COLO829 (cell line): ENCODE measurements at regions not wholly inside any gene's neighbourhood (a gene's known extent, or its start where the extent isn't known, plus 50 kb on each side); places are given as distances from the start of the nearest gene placed in this dataset.

ENCODE experiments used
- DNase-seq: peaks from one replicate; pipeline ENCODE4 v3.0.0; 2012; ENCODE audit warnings: low spot score

- no peak for DNase-seq
These were observed 603.7 kb upstream of the CFAP20DC start for GRCh38 chr3:59653405-59654122.

- no peak for DNase-seq
These were observed 594.9 kb upstream of the CFAP20DC start for GRCh38 chr3:59644479-59645402.

DNA sequence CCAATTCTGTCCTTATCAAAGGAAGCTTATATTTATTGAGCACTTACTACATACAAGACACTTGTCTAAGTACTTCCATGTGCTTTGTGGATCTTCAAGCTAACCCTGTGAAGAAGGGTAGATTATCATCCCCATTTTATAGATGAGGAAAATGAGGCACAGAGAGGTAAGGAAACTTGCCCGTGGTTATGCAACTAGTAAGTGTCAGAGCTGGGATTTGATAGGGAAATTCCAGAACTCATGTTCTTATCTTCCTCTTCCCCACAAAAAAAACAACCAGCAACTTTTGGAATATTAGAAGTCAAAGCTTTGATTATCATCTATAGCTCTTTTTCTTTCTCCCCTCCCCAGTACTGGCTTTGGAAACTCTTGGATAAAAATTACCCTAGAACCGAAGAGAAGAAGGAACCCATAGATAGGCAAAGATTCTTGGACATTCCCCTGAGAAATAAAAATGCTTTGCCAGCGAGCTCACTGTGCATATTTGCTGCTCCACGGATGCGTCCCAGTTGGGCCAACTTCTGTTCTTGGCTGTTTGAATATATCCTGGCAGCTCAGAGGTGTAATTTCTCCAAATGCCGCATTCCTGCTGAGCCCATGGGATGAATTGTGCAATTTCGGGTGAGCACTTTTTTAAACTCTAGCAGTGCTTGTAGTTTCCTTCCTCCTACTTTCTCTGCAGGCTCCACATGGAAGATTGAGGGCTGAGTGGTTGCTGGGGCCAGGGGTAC, 591.5 kb upstream of the CFAP20DC start:
- no peak for DNase-seq

DNA sequence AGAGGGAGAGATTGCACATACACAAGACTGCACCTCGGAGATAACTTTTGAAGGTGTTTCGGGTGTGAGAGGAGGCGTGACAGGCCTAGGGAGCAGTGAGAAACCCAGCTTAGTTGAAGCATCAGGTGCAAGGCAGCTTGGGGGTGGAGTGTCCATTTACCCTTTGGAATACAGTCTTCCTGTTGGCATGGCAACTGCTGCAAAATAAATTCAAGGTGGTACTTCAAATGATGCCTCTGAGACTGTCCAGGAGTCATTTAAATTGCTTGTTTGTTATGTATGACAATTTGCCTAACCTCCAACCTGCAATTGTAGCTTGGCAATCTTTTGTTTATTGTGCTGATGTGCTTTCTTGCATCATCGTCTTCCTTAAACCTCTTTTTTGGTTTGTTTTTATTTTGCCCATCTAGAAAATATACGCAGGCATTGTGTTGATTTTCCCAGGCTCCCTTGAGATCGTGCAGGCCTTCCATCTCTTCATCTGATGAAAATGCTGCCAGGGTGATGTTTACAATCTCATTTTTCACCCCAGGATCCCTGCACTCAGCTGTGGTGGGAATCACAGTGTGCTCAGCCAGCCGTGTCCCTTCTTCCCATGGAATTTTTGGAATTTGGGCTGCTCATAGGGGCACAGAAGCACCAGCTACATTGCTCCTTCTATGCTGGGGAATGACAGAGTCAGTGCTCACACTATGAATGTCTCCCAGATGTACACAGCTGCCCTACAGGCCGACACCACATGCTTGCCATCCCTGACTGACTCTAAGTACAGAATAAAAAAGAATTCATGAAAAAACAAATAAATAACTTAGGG, 583.1 kb upstream of the CFAP20DC start:
- no peak for DNase-seq

DNA sequence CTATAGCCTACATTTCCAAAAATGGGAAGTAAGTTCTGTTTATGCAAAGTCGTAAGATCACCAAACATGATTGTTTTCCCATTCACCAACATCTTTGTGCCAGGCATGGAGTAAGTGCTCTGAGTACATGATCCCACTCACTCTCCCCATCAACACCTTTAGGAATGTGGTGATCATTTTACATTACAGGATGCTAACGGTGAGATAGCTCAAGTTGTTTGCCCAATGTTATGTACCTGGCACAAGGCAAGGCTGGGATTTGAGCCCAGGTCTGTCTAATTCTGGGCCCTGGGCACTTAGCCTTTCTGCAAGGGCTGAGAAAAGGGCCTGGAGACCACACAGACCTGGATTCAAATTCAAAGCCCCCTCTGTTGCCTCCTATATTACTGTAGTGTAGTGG, 581.7 kb upstream of the CFAP20DC start:
- DNase-seq, result no peak

DNA sequence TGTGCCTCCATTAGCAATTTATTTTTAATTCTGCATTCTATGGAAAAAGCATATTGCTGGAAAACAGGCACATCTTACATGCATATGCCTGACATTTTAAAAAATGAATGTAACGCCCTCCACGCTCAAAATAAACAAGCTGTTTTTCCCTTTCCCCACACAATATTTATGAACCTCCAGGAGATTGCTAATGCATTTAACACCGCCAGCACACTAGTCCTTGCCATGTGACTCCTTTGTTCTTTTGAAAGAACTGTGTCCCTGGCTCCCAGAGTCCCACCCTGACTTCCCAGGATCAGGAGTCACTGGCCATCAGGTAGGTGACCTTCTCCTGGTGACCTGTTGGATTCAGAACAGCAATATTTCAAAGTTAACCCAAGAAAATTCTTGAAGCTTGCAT, 571.2 kb upstream of the CFAP20DC start:
- DNase-seq, result no peak

- DNase-seq, result no peak
These were observed 570.5 kb upstream of the CFAP20DC start for GRCh38 chr3:59620325-59620724.

DNA sequence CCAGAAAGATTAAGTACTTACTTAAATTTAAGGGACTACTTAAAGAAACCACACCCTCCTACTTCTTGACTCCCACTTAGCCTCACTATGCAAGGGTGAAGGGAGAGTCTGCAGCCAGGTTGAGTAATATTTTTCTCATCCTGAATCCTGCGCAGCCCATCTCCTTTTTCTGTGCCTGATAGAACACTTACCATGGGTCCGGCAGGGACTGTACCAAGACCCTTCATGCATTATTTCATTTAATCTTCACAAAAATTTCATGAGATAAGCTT, 562.6 kb upstream of the CFAP20DC start:
- no peak for DNase-seq

DNA sequence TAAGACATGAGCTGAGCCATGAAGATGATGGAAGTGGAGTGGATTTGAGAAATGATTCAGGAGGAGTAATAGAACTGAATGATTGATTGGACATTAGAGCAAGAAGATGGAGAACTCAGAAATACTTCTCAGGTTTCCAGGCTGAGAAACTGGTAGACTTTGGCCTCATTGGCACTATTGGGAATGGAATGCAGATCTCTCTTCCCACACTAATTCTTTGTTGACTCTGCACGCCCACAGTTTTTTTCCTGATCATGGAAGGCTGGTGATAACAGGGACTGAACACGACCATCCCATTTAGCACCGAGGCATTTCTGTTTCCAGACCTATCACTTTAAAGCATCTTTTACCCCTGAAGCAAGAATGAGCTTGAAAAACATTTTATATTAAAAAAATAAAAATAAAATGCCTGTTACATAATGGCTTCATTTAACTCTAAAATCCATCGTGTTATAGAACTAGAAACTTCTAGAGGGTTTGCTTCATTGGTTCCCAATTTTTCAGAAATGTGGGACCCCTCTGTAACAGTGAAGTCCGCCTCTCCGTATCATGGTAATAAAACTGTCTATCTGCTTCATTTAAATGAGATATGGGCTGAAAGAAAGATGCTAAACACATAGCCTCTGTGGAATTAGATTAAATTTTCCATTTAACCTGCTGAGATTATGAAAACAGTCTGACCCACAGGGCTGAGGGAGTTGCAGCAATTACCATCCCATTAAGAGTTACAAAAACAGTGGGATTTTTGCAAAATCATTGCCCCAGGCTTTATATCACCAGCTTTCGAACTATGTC, 562.0 kb upstream of the CFAP20DC start:
- peak; percentile 10 for DNase-seq

- no peak for DNase-seq
These were observed 560.0 kb upstream of the CFAP20DC start for GRCh38 chr3:59609657-59610348.

- DNase-seq, result no peak
These were observed 558.5 kb upstream of the CFAP20DC start for GRCh38 chr3:59608356-59608755.

- no peak for DNase-seq
These were observed 557.8 kb upstream of the CFAP20DC start for GRCh38 chr3:59607656-59608055.

DNA sequence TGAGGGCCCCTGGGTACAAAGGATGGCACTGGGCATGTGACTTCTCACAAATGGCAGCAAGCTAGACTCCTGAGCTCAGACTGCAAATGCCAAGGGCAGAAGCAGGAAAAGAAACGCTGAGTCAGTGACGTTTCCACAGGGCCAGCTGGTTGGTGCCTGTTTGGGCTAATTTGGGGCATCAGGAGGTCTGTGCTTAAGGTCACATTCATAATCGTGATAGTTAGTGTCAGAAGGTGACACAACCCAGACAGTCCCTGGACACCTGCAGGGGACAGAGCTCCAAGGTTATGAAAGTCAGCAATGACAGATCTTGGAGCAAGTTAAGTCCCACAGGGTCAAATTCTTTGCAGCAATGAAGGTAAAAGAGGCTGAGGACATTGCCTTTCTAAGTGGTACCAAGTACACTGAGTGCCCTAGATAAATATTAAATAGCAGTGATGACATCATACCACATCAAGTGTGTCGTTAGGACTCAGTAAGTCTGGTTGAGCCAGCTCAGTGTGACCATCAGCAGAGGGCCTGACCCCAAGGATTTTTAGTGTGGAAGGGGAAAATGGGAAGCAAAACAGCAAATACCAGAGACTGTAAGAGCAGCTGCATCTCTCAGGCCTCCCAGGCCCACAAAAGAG, 556.9 kb upstream of the CFAP20DC start:
- DNase-seq, result no peak

- DNase-seq, result no peak
These were observed 556.2 kb upstream of the CFAP20DC start for GRCh38 chr3:59605944-59606534.

GRCh38 chr3:59605318-59605717, 555.5 kb upstream of the CFAP20DC start:
- no peak for DNase-seq

- no peak for DNase-seq
These were observed 551.7 kb upstream of the CFAP20DC start for GRCh38 chr3:59601486-59601885.

DNA sequence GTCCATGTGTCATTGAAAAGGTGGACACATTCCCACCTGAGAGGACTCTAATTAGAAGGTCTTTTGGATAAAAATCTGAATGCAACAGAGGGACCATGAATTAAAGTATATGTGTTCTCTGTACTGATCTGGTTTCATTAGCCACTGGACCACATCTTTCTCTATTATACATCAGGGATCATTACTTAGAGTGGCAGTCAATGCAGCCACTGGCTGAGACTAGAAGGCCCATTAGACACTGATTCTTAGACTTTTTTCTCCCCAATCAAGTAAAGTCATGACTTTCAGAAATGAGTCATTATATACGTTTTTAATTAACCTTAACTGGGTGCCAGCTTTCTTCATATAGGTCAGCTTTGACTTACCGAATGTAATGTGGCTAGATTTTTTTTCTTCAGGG, 550.8 kb upstream of the CFAP20DC start:
- no peak for DNase-seq

DNA sequence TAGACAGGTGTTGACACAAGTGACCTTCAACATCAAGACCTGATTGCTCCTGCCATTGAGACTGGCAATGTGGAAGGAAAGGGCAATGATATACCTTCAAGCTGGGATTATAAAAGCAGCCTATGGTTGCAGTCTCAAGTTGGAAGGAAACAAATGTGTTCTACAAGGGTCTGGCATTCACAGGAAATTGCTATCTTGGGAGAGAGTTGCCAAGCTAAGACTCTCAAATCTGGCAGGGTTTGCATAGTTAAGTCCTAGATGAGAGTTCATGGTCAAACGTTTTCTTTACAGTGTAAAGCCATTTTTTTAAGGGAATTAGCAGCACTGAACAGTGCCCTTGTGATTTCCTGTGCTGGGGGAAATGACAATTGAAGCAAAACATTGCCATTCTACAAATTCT, 546.9 kb upstream of the CFAP20DC start:
- DNase-seq, result no peak

GRCh38 chr3:59595830-59596229, 546.0 kb upstream of the CFAP20DC start:
- no peak for DNase-seq

DNA sequence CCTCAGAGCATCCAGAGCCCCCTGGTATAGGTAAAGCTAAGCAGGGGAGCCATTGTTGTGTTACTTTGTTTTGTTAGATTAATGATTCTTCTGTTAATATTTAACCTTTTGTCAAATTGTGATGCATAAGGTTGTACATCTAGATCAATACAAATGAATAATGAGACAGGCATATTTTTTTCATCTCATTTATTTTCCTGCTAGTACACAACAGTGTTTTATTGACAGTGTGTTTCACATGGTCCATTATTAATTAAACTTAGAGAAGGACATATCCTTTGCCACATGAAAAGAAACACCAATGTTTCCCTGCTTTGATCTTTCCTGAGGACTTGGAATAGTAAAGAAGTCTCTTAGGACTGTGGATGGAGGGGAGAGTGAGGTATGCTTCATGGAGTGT, 543.6 kb upstream of the CFAP20DC start:
- no peak for DNase-seq
